Panc1 (cell line): ENCODE measurements at regions not wholly inside any gene's neighbourhood (a gene's known extent, or its start where the extent isn't known, plus 50 kb on each side); places are given as distances from the start of the nearest gene placed in this dataset.

Source experiments
- ATAC-seq: fragments of 200-7000 bp; cut with Tn5 transposase; 2 replicates; pipeline ENCODE4 v1.9.1; 2020; ENCODE audit warnings: mild to moderate bottlenecking, moderate library complexity
- BruUV-seq: library from RNA; stranded (reverse); fragments of 400-500 nt; replicated peaks from 2 replicates; lab custom pipeline; 2021; lab: Mats Ljungman, UMichigan
- CTCF ChIA-PET: fragments of 300-600 bp; sonication (Branson Sonifier 250); formaldehyde crosslinking; loops from one replicate; lab custom pipeline; 2022; ENCODE audit warnings: antibody characterized with exemption; lab: Charles Lee
- POLR2A ChIA-PET: fragments of 300-600 bp; sonication (Branson Sonifier 250); formaldehyde crosslinking; loops from one replicate; lab custom pipeline; 2022; ENCODE audit warnings: antibody characterized with exemption; lab: Charles Lee
- DNase-seq: peaks from one replicate; pipeline ENCODE4 v3.0.0-alpha.2; 2010; ENCODE audit warnings: low read depth, low spot score
- H3K27ac ChIP-seq: 2 replicates; pipeline ENCODE4 v1.5.1; 2011; ENCODE audit warnings: mild to moderate bottlenecking, low read length, inconsistent platforms
- H3K27me3 ChIP-seq: fragments of 200-500 bp; sonication (Bioruptor generic); 2 replicates; pipeline ENCODE4 v1.6.0; 2014; ENCODE audit warnings: low read length, inconsistent platforms; ENCODE audit not compliant: control insufficient read depth, insufficient read depth
- H3K36me3 ChIP-seq: fragments of 200-500 bp; sonication (Bioruptor generic); 2 replicates; pipeline ENCODE4 v1.5.1; 2014; ENCODE audit warnings: inconsistent platforms, mild to moderate bottlenecking, low read length, moderate library complexity; ENCODE audit not compliant: control insufficient read depth, insufficient read depth
- H3K4me1 ChIP-seq: 2 replicates; pipeline ENCODE4 v1.5.1; 2011; ENCODE audit warnings: inconsistent platforms, mild to moderate bottlenecking, low read length, moderate library complexity; ENCODE audit not compliant: control insufficient read depth, insufficient read depth
- H3K4me3 ChIP-seq, 2 experiments: 2 replicates each; pipeline ENCODE4 v1.5.1; 2011 to 2012; ENCODE audit warnings: low read depth in 2 of 2, low read length in 2 of 2, mild to moderate bottlenecking in 2 of 2, inconsistent platforms in 1 of 2, moderate library complexity in 1 of 2
- H3K9me3 ChIP-seq: fragments of 200-500 bp; sonication (Bioruptor generic); 2 replicates; pipeline ENCODE4 v1.5.1; 2014; ENCODE audit warnings: low read depth, mild to moderate bottlenecking, inconsistent platforms, low read length, moderate library complexity; ENCODE audit not compliant: control insufficient read depth, insufficient read depth
- POLR2AphosphoS5 ChIP-seq: IDR thresholded peaks from 2 replicates; pipeline ENCODE4 v1.6.1; 2012; ENCODE audit warnings: mild to moderate bottlenecking, low read depth, low read length, moderate library complexity
- SIN3A ChIP-seq: IDR thresholded peaks from 2 replicates; pipeline ENCODE4 v1.6.1; 2012; ENCODE audit warnings: low read depth, mild to moderate bottlenecking, low read length, moderate library complexity, borderline replicate concordance; ENCODE audit not compliant: insufficient read depth
- TCF7L2 ChIP-seq: IDR thresholded peaks from 2 replicates; pipeline ENCODE4 v1.6.1; 2011; ENCODE audit warnings: mild to moderate bottlenecking, low read depth, low read length, inconsistent platforms
- in situ Hi-C: cut with HindIII; loops from 2 replicates; pipeline ENCODE4 v1.10.0; 2016; ENCODE audit warnings: low sequenced_read_pairs, low pct_unique_long_range_greater_than_20kb
- intact Hi-C: fragments of 100-400 bp; cut with micrococcal nuclease; formaldehyde crosslinking; loops from one replicate; pipeline ENCODE4 v1.10.0; 2022; ENCODE audit not compliant: unreplicated experiment
- TF ChIP-seq, protein P1 (sequence below), 2 experiments: IDR thresholded peaks; 2 replicates each; pipeline ENCODE4 v1.6.1; 2011 to 2012; ENCODE audit warnings: low read depth in 2 of 2, control low read depth in 1 of 2, low read length in 1 of 2, mild to moderate bottlenecking in 1 of 2, moderate library complexity in 1 of 2; ENCODE audit not compliant: insufficient read depth in 1 of 2
- TF ChIP-seq, protein P2 (sequence below): fragments of 450-650 bp; IDR thresholded peaks from 2 replicates; pipeline ENCODE4 v1.5.1; 2017; ENCODE audit warnings: mild to moderate bottlenecking

- no peaks in the 10 kb centered on the region for H3K27me3 ChIP-seq
- ATAC-seq (no peak), DNase-seq (no peak)
- no peaks in the 10 kb centered on the region for H3K36me3 ChIP-seq
- H3K9me3 ChIP-seq, result no peaks in the 10 kb centered on the region
- BruUV-seq, result no TSS peak
- in situ Hi-C loops, result no loop called here
- H3K4me1 ChIP-seq, result no peaks in the 10 kb centered on the region
- ChIA-PET POLR2A (no interaction called here), CTCF (no interaction called here)
- TF ChIP-seq TCF7L2, result no peak
- H3K4me3 ChIP-seq, result no peak overlapping the region
- intact Hi-C loops, result no loop called here
- H3K27ac ChIP-seq, result no peak overlapping the region
Observed at GRCh38 chr6:150690681-150691080, 91.0 kb downstream of the PLEKHG1 start.

- ATAC-seq, result no peak
- DNase-seq, result no peak
- no peaks in the 10 kb centered on the region for H3K9me3 ChIP-seq
- intact Hi-C loops, result no loop called here
- H3K36me3 ChIP-seq, result no peaks in the 10 kb centered on the region
- no peaks in the 10 kb centered on the region for H3K27me3 ChIP-seq
- ChIA-PET POLR2A (no interaction called here), CTCF (no interaction called here)
- no peaks in the 10 kb centered on the region for H3K4me1 ChIP-seq
- BruUV-seq, result no TSS peak
- H3K27ac ChIP-seq, result no peak overlapping the region
- no peak overlapping the region for H3K4me3 ChIP-seq
- no peak for TF ChIP-seq SIN3A
- TF ChIP-seq, protein P1, sequence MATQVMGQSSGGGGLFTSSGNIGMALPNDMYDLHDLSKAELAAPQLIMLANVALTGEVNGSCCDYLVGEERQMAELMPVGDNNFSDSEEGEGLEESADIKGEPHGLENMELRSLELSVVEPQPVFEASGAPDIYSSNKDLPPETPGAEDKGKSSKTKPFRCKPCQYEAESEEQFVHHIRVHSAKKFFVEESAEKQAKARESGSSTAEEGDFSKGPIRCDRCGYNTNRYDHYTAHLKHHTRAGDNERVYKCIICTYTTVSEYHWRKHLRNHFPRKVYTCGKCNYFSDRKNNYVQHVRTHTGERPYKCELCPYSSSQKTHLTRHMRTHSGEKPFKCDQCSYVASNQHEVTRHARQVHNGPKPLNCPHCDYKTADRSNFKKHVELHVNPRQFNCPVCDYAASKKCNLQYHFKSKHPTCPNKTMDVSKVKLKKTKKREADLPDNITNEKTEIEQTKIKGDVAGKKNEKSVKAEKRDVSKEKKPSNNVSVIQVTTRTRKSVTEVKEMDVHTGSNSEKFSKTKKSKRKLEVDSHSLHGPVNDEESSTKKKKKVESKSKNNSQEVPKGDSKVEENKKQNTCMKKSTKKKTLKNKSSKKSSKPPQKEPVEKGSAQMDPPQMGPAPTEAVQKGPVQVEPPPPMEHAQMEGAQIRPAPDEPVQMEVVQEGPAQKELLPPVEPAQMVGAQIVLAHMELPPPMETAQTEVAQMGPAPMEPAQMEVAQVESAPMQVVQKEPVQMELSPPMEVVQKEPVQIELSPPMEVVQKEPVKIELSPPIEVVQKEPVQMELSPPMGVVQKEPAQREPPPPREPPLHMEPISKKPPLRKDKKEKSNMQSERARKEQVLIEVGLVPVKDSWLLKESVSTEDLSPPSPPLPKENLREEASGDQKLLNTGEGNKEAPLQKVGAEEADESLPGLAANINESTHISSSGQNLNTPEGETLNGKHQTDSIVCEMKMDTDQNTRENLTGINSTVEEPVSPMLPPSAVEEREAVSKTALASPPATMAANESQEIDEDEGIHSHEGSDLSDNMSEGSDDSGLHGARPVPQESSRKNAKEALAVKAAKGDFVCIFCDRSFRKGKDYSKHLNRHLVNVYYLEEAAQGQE (IDR thresholded peaks at IDR 0.05; ENCODE audit: insufficient read depth in 1 of 2, low read depth in 2 of 2, low read length in 1 of 2), result no peak
- TF ChIP-seq POLR2AphosphoS5, result no peak
- TF ChIP-seq, protein P2, sequence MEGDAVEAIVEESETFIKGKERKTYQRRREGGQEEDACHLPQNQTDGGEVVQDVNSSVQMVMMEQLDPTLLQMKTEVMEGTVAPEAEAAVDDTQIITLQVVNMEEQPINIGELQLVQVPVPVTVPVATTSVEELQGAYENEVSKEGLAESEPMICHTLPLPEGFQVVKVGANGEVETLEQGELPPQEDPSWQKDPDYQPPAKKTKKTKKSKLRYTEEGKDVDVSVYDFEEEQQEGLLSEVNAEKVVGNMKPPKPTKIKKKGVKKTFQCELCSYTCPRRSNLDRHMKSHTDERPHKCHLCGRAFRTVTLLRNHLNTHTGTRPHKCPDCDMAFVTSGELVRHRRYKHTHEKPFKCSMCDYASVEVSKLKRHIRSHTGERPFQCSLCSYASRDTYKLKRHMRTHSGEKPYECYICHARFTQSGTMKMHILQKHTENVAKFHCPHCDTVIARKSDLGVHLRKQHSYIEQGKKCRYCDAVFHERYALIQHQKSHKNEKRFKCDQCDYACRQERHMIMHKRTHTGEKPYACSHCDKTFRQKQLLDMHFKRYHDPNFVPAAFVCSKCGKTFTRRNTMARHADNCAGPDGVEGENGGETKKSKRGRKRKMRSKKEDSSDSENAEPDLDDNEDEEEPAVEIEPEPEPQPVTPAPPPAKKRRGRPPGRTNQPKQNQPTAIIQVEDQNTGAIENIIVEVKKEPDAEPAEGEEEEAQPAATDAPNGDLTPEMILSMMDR, result no peak
- TF ChIP-seq TCF7L2, result no peak
- in situ Hi-C loops, result no loop called here
Observed at GRCh38 chr6:150691463-150691862, 91.8 kb downstream of the PLEKHG1 start.

GRCh38 chr6:150692604-150693003, 92.9 kb downstream of the PLEKHG1 start:
- in situ Hi-C loops (no loop called here), intact Hi-C loops (no loop called here)
- ATAC-seq (no peak), DNase-seq (no peak)
- CTCF ChIA-PET, result no interaction called here
- Histone ChIP-seq H3K36me3 (no peaks in the 10 kb centered on the region), H3K27ac (no peak overlapping the region), H3K9me3 (no peaks in the 10 kb centered on the region), H3K4me1 (no peaks in the 10 kb centered on the region), H3K4me3 (no peak overlapping the region), H3K27me3 (no peaks in the 10 kb centered on the region)
- TF ChIP-seq, protein P2, result no peak
- TF ChIP-seq TCF7L2, result no peak
- no peak for TF ChIP-seq POLR2AphosphoS5
- TF ChIP-seq SIN3A, result no peak
- TF ChIP-seq, protein P1 (IDR thresholded peaks at IDR 0.05; ENCODE audit: insufficient read depth in 1 of 2, low read depth in 2 of 2, low read length in 1 of 2), result no peak
- POLR2A ChIA-PET, result no interaction called here
- no TSS peak for BruUV-seq
